ES-I3 (cell line): ENCODE measurements at regions not wholly inside any gene's neighbourhood (a gene's known extent, or its start where the extent isn't known, plus 50 kb on each side); places are given as distances from the start of the nearest gene placed in this dataset.

Experiments used
- H3K36me3 ChIP-seq: 2 replicates; pipeline ENCODE4 v1.6.1; 2013; ENCODE audit warnings: mild to moderate bottlenecking, low read length, control low read depth, moderate library complexity; ENCODE audit not compliant: insufficient read depth
- H3K4me1 ChIP-seq: 2 replicates; pipeline ENCODE4 v1.6.1; 2013; ENCODE audit warnings: mild to moderate bottlenecking, control low read depth, low read length; ENCODE audit not compliant: insufficient read depth
- H3K9ac ChIP-seq: 2 replicates; pipeline ENCODE4 v1.6.1; 2013; ENCODE audit warnings: low read depth, mild to moderate bottlenecking, low read length, moderate library complexity
- H3K9me3 ChIP-seq: 2 replicates; pipeline ENCODE4 v1.6.1; 2013; ENCODE audit warnings: mild to moderate bottlenecking, low read length, moderate library complexity; ENCODE audit not compliant: control insufficient read depth, insufficient read depth

- Histone ChIP-seq H3K4me1 (no peaks in the 10 kb centered on the region; the same call in 1 of the 2 replicates), H3K9me3 (no peaks in the 10 kb centered on the region), H3K36me3 (no peaks in the 10 kb centered on the region; the same call in 1 of the 2 replicates), H3K9ac (no peak overlapping the region)
These were observed 198.2 kb upstream of the LDB2 start for GRCh38 chr4:17096692-17097091.

GRCh38 chr4:17095771-17096170, 197.3 kb upstream of the LDB2 start:
- H3K9me3 ChIP-seq: no peaks in the 10 kb centered on the region

GRCh38 chr4:17094876-17095210, 196.4 kb upstream of the LDB2 start:
- no peaks in the 10 kb centered on the region; the same call in 1 of the 2 replicates for H3K4me1 ChIP-seq
- no peaks in the 10 kb centered on the region for H3K36me3 ChIP-seq
- H3K9ac ChIP-seq: no peak overlapping the region

More at GRCh38 chr4:17095771-17096170, 197.3 kb upstream of the LDB2 start:
- H3K4me1 ChIP-seq: no peaks in the 10 kb centered on the region; the same call in 1 of the 2 replicates
- no peak overlapping the region for H3K9ac ChIP-seq
- H3K36me3 ChIP-seq: no peaks in the 10 kb centered on the region

GRCh38 chr4:17094159-17094875, 195.9 kb upstream of the LDB2 start:
- Histone ChIP-seq H3K9me3 (no peaks in the 10 kb centered on the region), H3K9ac (no peak overlapping the region), H3K36me3 (no peaks in the 10 kb centered on the region), H3K4me1 (no peaks in the 10 kb centered on the region; the same call in 1 of the 2 replicates)

More at GRCh38 chr4:17094876-17095210, 196.4 kb upstream of the LDB2 start:
- H3K9me3 ChIP-seq: no peaks in the 10 kb centered on the region

GRCh38 chr4:17093481-17093880, 195.0 kb upstream of the LDB2 start:
- no peaks in the 10 kb centered on the region for H3K9me3 ChIP-seq
- no peaks in the 10 kb centered on the region; the same call in 1 of the 2 replicates for H3K4me1 ChIP-seq
- H3K9ac ChIP-seq: no peak overlapping the region
- H3K36me3 ChIP-seq: no peaks in the 10 kb centered on the region

- H3K9ac ChIP-seq: no peak overlapping the region
- H3K36me3 ChIP-seq: no peaks in the 10 kb centered on the region
- H3K4me1 ChIP-seq: no peaks in the 10 kb centered on the region; the same call in 1 of the 2 replicates
- H3K9me3 ChIP-seq: no peaks in the 10 kb centered on the region
These were observed 194.4 kb upstream of the LDB2 start for GRCh38 chr4:17092736-17093437.

- Histone ChIP-seq H3K9ac (no peak overlapping the region), H3K4me1 (no peaks in the 10 kb centered on the region; the same call in 1 of the 2 replicates), H3K36me3 (no peaks in the 10 kb centered on the region), H3K9me3 (no peaks in the 10 kb centered on the region)
These were observed 192.7 kb upstream of the LDB2 start for GRCh38 chr4:17091104-17091503.

GRCh38 chr4:17090063-17090462, 191.6 kb upstream of the LDB2 start:
- H3K9ac ChIP-seq: no peak overlapping the region
- H3K9me3 ChIP-seq: no peaks in the 10 kb centered on the region
- H3K4me1 ChIP-seq: no peaks in the 10 kb centered on the region; the same call in 1 of the 2 replicates
- H3K36me3 ChIP-seq: no peaks in the 10 kb centered on the region

GRCh38 chr4:17085416-17085815, 187.0 kb upstream of the LDB2 start:
- no peaks in the 10 kb centered on the region for H3K36me3 ChIP-seq
- no peaks in the 10 kb centered on the region for H3K4me1 ChIP-seq
- no peaks in the 10 kb centered on the region for H3K9me3 ChIP-seq
- no peak overlapping the region for H3K9ac ChIP-seq

GRCh38 chr4:17082186-17082585, 183.7 kb upstream of the LDB2 start:
- Histone ChIP-seq H3K9me3 (no peaks in the 10 kb centered on the region), H3K36me3 (no peaks in the 10 kb centered on the region), H3K9ac (no peak overlapping the region), H3K4me1 (0 out of 2 replicates have a peak, but pooled peaks cover 2% of the 10 kb centered on the region)

GRCh38 chr4:17081179-17081578, 182.7 kb upstream of the LDB2 start:
- H3K4me1 ChIP-seq: 0 out of 2 replicates have a peak, but pooled peaks cover 6% of the 10 kb centered on the region

GRCh38 chr4:17077105-17077504, 178.7 kb upstream of the LDB2 start:
- H3K9ac ChIP-seq: no peak overlapping the region
- H3K9me3 ChIP-seq: no peaks in the 10 kb centered on the region
- 0 out of 2 replicates have a peak, but pooled peaks cover 6% of the 10 kb centered on the region for H3K4me1 ChIP-seq
- H3K36me3 ChIP-seq: no peaks in the 10 kb centered on the region

More at GRCh38 chr4:17081179-17081578, 182.7 kb upstream of the LDB2 start:
- Histone ChIP-seq H3K36me3 (no peaks in the 10 kb centered on the region), H3K9ac (no peak overlapping the region), H3K9me3 (no peaks in the 10 kb centered on the region)

- Histone ChIP-seq H3K36me3 (no peaks in the 10 kb centered on the region), H3K9ac (no peak overlapping the region), H3K9me3 (0 out of 2 replicates have a peak, but pooled peaks cover 5% of the 10 kb centered on the region), H3K4me1 (0 out of 2 replicates have a peak, but pooled peaks cover 6% of the 10 kb centered on the region)
These were observed 174.0 kb upstream of the LDB2 start for GRCh38 chr4:17072483-17072882.

GRCh38 chr4:17068891-17069290, 170.4 kb upstream of the LDB2 start:
- Histone ChIP-seq H3K9me3 (0 out of 2 replicates have a peak, but pooled peaks cover 5% of the 10 kb centered on the region), H3K36me3 (no peaks in the 10 kb centered on the region), H3K9ac (no peak overlapping the region), H3K4me1 (peaks cover 4% of the 10 kb centered on the region; the same call in 1 of the 2 replicates)
